Colonic mucosa (tissue), 4 donors: ENCODE measurements at regions not wholly inside any gene's neighbourhood (a gene's known extent, or its start where the extent isn't known, plus 50 kb on each side); places are given as distances from the start of the nearest gene placed in this dataset.
A peak's percentile ranks its signal among the peaks of the same experiment; 100 is the strongest.

Source experiments
- DNase-seq: peaks from one replicate; pipeline ENCODE4 v3.0.0-alpha.2; 2020
- H3K27ac ChIP-seq: fragments of 200-600 bp; one replicate; pipeline ENCODE4 v1.8.0; 2021
- H3K27me3 ChIP-seq: fragments of 200-600 bp; one replicate; pipeline ENCODE4 v1.8.0; 2021
- H3K36me3 ChIP-seq: fragments of 200-600 bp; one replicate; pipeline ENCODE4 v1.8.0; 2021
- H3K4me1 ChIP-seq: fragments of 200-600 bp; one replicate; pipeline ENCODE4 v1.8.0; 2021; ENCODE audit warnings: mild to moderate bottlenecking
- H3K4me3 ChIP-seq: fragments of 200-600 bp; one replicate; pipeline ENCODE4 v1.8.0; 2021
- H3K9ac ChIP-seq, 2 donors: one replicate each; pipeline ENCODE4 v1.7.0; 2013; ENCODE audit warnings: control low read depth in 2 of 2, low read depth in 2 of 2, low read length in 2 of 2
- H3K9me3 ChIP-seq: fragments of 200-600 bp; one replicate; pipeline ENCODE4 v1.8.0; 2021
- intact Hi-C: fragments of 100-400 bp; cut with DNase I; formaldehyde crosslinking; loops from one replicate; pipeline ENCODE4 v1.14.1; 2022
- TF ChIP-seq, protein P1 (sequence below): fragments of 200-600 bp; IDR thresholded peaks from one replicate; pipeline ENCODE4 v1.8.0; 2022; ENCODE audit warnings: antibody characterized with exemption, mild to moderate bottlenecking
- donor health status: healthy.
- donor health status: DM: no; HTN: no; CAD: no.
- donor health status: DM: no; HTN: no; CAD: no.

GRCh38 chr1:56425494-56426037 lies 153.8 kb downstream of the PLPP3 start:
- TF ChIP-seq, protein P1, sequence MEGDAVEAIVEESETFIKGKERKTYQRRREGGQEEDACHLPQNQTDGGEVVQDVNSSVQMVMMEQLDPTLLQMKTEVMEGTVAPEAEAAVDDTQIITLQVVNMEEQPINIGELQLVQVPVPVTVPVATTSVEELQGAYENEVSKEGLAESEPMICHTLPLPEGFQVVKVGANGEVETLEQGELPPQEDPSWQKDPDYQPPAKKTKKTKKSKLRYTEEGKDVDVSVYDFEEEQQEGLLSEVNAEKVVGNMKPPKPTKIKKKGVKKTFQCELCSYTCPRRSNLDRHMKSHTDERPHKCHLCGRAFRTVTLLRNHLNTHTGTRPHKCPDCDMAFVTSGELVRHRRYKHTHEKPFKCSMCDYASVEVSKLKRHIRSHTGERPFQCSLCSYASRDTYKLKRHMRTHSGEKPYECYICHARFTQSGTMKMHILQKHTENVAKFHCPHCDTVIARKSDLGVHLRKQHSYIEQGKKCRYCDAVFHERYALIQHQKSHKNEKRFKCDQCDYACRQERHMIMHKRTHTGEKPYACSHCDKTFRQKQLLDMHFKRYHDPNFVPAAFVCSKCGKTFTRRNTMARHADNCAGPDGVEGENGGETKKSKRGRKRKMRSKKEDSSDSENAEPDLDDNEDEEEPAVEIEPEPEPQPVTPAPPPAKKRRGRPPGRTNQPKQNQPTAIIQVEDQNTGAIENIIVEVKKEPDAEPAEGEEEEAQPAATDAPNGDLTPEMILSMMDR: no peak

GRCh38 chr1:56424744-56425493 lies 154.4 kb downstream of the PLPP3 start:
- Histone ChIP-seq H3K36me3 (no peaks in the 10 kb centered on the region), H3K27ac (no peak overlapping the region), H3K9ac (no peak overlapping the region), H3K27me3 (no peaks in the 10 kb centered on the region), H3K9me3 (no peaks in the 10 kb centered on the region), H3K4me1 (no peaks in the 10 kb centered on the region), H3K4me3 (no peak overlapping the region)
- intact Hi-C loops: no loop called here
- no peak for DNase-seq
- TF ChIP-seq, protein P1: no peak

More at GRCh38 chr1:56425494-56426037, 153.8 kb downstream of the PLPP3 start:
- Histone ChIP-seq H3K4me1 (no peaks in the 10 kb centered on the region), H3K27me3 (no peaks in the 10 kb centered on the region), H3K4me3 (no peak overlapping the region), H3K9me3 (no peaks in the 10 kb centered on the region), H3K36me3 (no peaks in the 10 kb centered on the region), H3K9ac (no peak overlapping the region), H3K27ac (no peak overlapping the region)
- DNase-seq: no peak
- intact Hi-C loops: no loop called here

- H3K27me3 ChIP-seq: no peaks in the 10 kb centered on the region
These were observed 155.6 kb downstream of the PLPP3 start for GRCh38 chr1:56423716-56424115.

GRCh38 chr1:56418151-56418631 lies 161.2 kb downstream of the PLPP3 start:
- H3K27me3 ChIP-seq: no peaks in the 10 kb centered on the region
- H3K4me1 ChIP-seq: peaks cover 6% of the 10 kb centered on the region
- H3K27ac ChIP-seq: peak overlapping the region; percentile 29
- intact Hi-C loops: no loop called here
- H3K4me3 ChIP-seq: no peak overlapping the region
- DNase-seq: no peak
- no peaks in the 10 kb centered on the region for H3K36me3 ChIP-seq
- TF ChIP-seq, protein P1: no peak
- no peak overlapping the region for H3K9ac ChIP-seq
- no peaks in the 10 kb centered on the region for H3K9me3 ChIP-seq

More at GRCh38 chr1:56423716-56424115, 155.6 kb downstream of the PLPP3 start:
- Histone ChIP-seq H3K9ac (no peak overlapping the region), H3K4me1 (no peaks in the 10 kb centered on the region), H3K36me3 (no peaks in the 10 kb centered on the region), H3K4me3 (no peak overlapping the region), H3K27ac (no peak overlapping the region), H3K9me3 (no peaks in the 10 kb centered on the region)
- TF ChIP-seq, protein P1: no peak
- no peak for DNase-seq
- intact Hi-C loops: no loop called here

DNA sequence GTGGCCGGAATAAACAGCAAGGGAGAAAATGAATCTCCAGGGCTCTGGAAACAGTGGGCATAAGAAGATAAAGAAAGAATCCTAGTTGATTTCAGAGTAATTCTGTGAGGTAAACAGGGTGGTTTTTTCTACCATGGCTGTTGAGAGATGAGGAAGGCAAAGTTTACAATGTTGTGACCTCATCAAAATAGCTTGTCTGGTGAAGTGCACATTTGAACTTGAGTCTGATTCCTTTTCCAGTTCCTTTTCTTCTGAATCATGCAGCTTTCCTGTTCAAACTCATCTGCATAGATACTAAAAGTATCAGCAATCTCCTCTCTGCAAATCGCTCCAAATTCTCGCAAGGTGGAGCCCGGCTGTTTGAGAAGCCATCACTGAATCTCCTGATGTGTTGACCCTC lies 161.7 kb downstream of the PLPP3 start:
- no peaks in the 10 kb centered on the region for H3K36me3 ChIP-seq
- intact Hi-C loops: no loop called here
- H3K9ac ChIP-seq: no peak overlapping the region
- peaks cover 6% of the 10 kb centered on the region for H3K4me1 ChIP-seq
- no peak overlapping the region for H3K4me3 ChIP-seq
- H3K9me3 ChIP-seq: no peaks in the 10 kb centered on the region
- H3K27ac ChIP-seq: peak overlapping the region; percentile 29
- TF ChIP-seq, protein P1: no peak
- no peak for DNase-seq
- H3K27me3 ChIP-seq: no peaks in the 10 kb centered on the region
